ENCODE measurements at regions not wholly inside any gene's neighbourhood (a gene's known extent, or its start where the extent isn't known, plus 50 kb on each side); places are given as distances from the start of the nearest gene placed in this dataset.
A peak's percentile ranks its signal among the peaks of the same experiment; 100 is the strongest.

- Mint-ChIP-seq H3K36me3 (ENCODE audit: low read depth) (no peaks in the 10 kb centered on the region), H3K4me1 (ENCODE audit: low read depth) (peaks cover 14% of the 10 kb centered on the region), H3K9me3 (peaks cover 5% of the 10 kb centered on the region), H3K27ac (no peak overlapping the region), H3K4me3 (peak overlapping the region; percentile 12), H3K27me3 (peaks cover 76% of the 10 kb centered on the region)
Measured at GRCh38 chr5:175797521-175798038, 73.8 kb upstream of the CPLX2 start.

- Mint-ChIP-seq H3K27me3 (peaks cover 72% of the 10 kb centered on the region), H3K36me3 (ENCODE audit: low read depth) (no peaks in the 10 kb centered on the region), H3K4me3 (no peak overlapping the region), H3K4me1 (ENCODE audit: low read depth) (peaks cover 14% of the 10 kb centered on the region), H3K27ac (no peak overlapping the region), H3K9me3 (peaks cover 5% of the 10 kb centered on the region)
Measured at GRCh38 chr5:175798626-175799025, 72.8 kb upstream of the CPLX2 start.

GRCh38 chr5:175800656-175801081 is 70.7 kb upstream of the CPLX2 start:
- no peak overlapping the region for H3K27ac Mint-ChIP-seq
- peaks cover 56% of the 10 kb centered on the region for H3K27me3 Mint-ChIP-seq
- peaks cover 4% of the 10 kb centered on the region for H3K9me3 Mint-ChIP-seq
- H3K4me3 Mint-ChIP-seq = no peak overlapping the region
- peaks cover 14% of the 10 kb centered on the region for H3K4me1 Mint-ChIP-seq (ENCODE audit: low read depth)
- H3K36me3 Mint-ChIP-seq (ENCODE audit: low read depth) = no peaks in the 10 kb centered on the region

GRCh38 chr5:175802361-175802760 is 69.0 kb upstream of the CPLX2 start:
- no peak overlapping the region for H3K4me3 Mint-ChIP-seq
- H3K27ac Mint-ChIP-seq = no peak overlapping the region
- H3K4me1 Mint-ChIP-seq (ENCODE audit: low read depth) = peaks cover 8% of the 10 kb centered on the region
- H3K27me3 Mint-ChIP-seq = peaks cover 59% of the 10 kb centered on the region
- H3K9me3 Mint-ChIP-seq = no peaks in the 10 kb centered on the region
- H3K36me3 Mint-ChIP-seq (ENCODE audit: low read depth) = no peaks in the 10 kb centered on the region

GRCh38 chr5:175803254-175803653 is 68.1 kb upstream of the CPLX2 start:
- H3K4me1 Mint-ChIP-seq (ENCODE audit: low read depth) = no peaks in the 10 kb centered on the region
- H3K27me3 Mint-ChIP-seq = peaks cover 51% of the 10 kb centered on the region
- H3K9me3 Mint-ChIP-seq = no peaks in the 10 kb centered on the region
- H3K27ac Mint-ChIP-seq = no peak overlapping the region
- no peak overlapping the region for H3K4me3 Mint-ChIP-seq
- H3K36me3 Mint-ChIP-seq (ENCODE audit: low read depth) = no peaks in the 10 kb centered on the region

GRCh38 chr5:175803736-175804454 is 67.5 kb upstream of the CPLX2 start:
- no peaks in the 10 kb centered on the region for H3K36me3 Mint-ChIP-seq (ENCODE audit: low read depth)
- no peak overlapping the region for H3K4me3 Mint-ChIP-seq
- no peak overlapping the region for H3K27ac Mint-ChIP-seq
- no peaks in the 10 kb centered on the region for H3K4me1 Mint-ChIP-seq (ENCODE audit: low read depth)
- peaks cover 48% of the 10 kb centered on the region for H3K27me3 Mint-ChIP-seq
- H3K9me3 Mint-ChIP-seq = no peaks in the 10 kb centered on the region

GRCh38 chr5:175805256-175806011 is 65.9 kb upstream of the CPLX2 start:
- Mint-ChIP-seq H3K27me3 (peaks cover 49% of the 10 kb centered on the region), H3K36me3 (ENCODE audit: low read depth) (no peaks in the 10 kb centered on the region), H3K4me1 (ENCODE audit: low read depth) (no peaks in the 10 kb centered on the region), H3K27ac (no peak overlapping the region), H3K4me3 (no peak overlapping the region), H3K9me3 (no peaks in the 10 kb centered on the region)

- Mint-ChIP-seq H3K9me3 (no peaks in the 10 kb centered on the region), H3K4me3 (no peak overlapping the region), H3K4me1 (ENCODE audit: low read depth) (no peaks in the 10 kb centered on the region), H3K27me3 (peaks cover 35% of the 10 kb centered on the region), H3K36me3 (ENCODE audit: low read depth) (no peaks in the 10 kb centered on the region), H3K27ac (no peak overlapping the region)
Measured at GRCh38 chr5:175808711-175809110, 62.7 kb upstream of the CPLX2 start.

GRCh38 chr5:175809531-175810121 is 61.8 kb upstream of the CPLX2 start:
- Mint-ChIP-seq H3K36me3 (ENCODE audit: low read depth) (no peaks in the 10 kb centered on the region), H3K27me3 (peaks cover 32% of the 10 kb centered on the region), H3K27ac (no peak overlapping the region), H3K4me3 (no peak overlapping the region), H3K9me3 (no peaks in the 10 kb centered on the region), H3K4me1 (ENCODE audit: low read depth) (no peaks in the 10 kb centered on the region)

GRCh38 chr5:175810457-175810856 is 60.9 kb upstream of the CPLX2 start:
- H3K4me1 Mint-ChIP-seq (ENCODE audit: low read depth) = no peaks in the 10 kb centered on the region
- no peaks in the 10 kb centered on the region for H3K9me3 Mint-ChIP-seq
- H3K36me3 Mint-ChIP-seq (ENCODE audit: low read depth) = no peaks in the 10 kb centered on the region
- no peak overlapping the region for H3K27ac Mint-ChIP-seq
- H3K27me3 Mint-ChIP-seq = peaks cover 30% of the 10 kb centered on the region
- H3K4me3 Mint-ChIP-seq = no peak overlapping the region

GRCh38 chr5:175811589-175811988 is 59.8 kb upstream of the CPLX2 start:
- H3K27me3 Mint-ChIP-seq = peaks cover 28% of the 10 kb centered on the region
- no peak overlapping the region for H3K4me3 Mint-ChIP-seq

GRCh38 chr5:175813943-175814630 is 57.3 kb upstream of the CPLX2 start:
- peaks cover 20% of the 10 kb centered on the region for H3K27me3 Mint-ChIP-seq
- no peak overlapping the region for H3K4me3 Mint-ChIP-seq
- H3K27ac Mint-ChIP-seq = no peak overlapping the region
- H3K9me3 Mint-ChIP-seq = no peaks in the 10 kb centered on the region
- no peaks in the 10 kb centered on the region for H3K36me3 Mint-ChIP-seq (ENCODE audit: low read depth)
- no peaks in the 10 kb centered on the region for H3K4me1 Mint-ChIP-seq (ENCODE audit: low read depth)

More at GRCh38 chr5:175811589-175811988, 59.8 kb upstream of the CPLX2 start:
- no peaks in the 10 kb centered on the region for H3K36me3 Mint-ChIP-seq (ENCODE audit: low read depth)
- H3K9me3 Mint-ChIP-seq = no peaks in the 10 kb centered on the region
- H3K27ac Mint-ChIP-seq = no peak overlapping the region
- H3K4me1 Mint-ChIP-seq (ENCODE audit: low read depth) = no peaks in the 10 kb centered on the region

- H3K9me3 Mint-ChIP-seq = no peaks in the 10 kb centered on the region
- no peaks in the 10 kb centered on the region for H3K4me1 Mint-ChIP-seq (ENCODE audit: low read depth)
- peaks cover 14% of the 10 kb centered on the region for H3K27me3 Mint-ChIP-seq
- H3K27ac Mint-ChIP-seq = no peak overlapping the region
- no peaks in the 10 kb centered on the region for H3K36me3 Mint-ChIP-seq (ENCODE audit: low read depth)
- H3K4me3 Mint-ChIP-seq = no peak overlapping the region
Measured at GRCh38 chr5:175814691-175815090, 56.7 kb upstream of the CPLX2 start.

GRCh38 chr5:175815126-175815913 is 56.1 kb upstream of the CPLX2 start:
- Mint-ChIP-seq H3K4me3 (no peak overlapping the region), H3K27me3 (peaks cover 12% of the 10 kb centered on the region), H3K27ac (no peak overlapping the region), H3K4me1 (ENCODE audit: low read depth) (no peaks in the 10 kb centered on the region), H3K36me3 (ENCODE audit: low read depth) (no peaks in the 10 kb centered on the region), H3K9me3 (no peaks in the 10 kb centered on the region)

Data from stimulated activated naive CD8-positive, alpha-beta T cell treated with anti-CD3 and anti-CD28 coated beads, Interleukin-15, Interleukin-2, amounts not matched to agents 100 ng/mL and 50 ng/mL, for 24 hours (primary cell).